ENCODE measurements at regions not wholly inside any gene's neighbourhood (a gene's known extent, or its start where the extent isn't known, plus 50 kb on each side); places are given as distances from the start of the nearest gene placed in this dataset.

DNA sequence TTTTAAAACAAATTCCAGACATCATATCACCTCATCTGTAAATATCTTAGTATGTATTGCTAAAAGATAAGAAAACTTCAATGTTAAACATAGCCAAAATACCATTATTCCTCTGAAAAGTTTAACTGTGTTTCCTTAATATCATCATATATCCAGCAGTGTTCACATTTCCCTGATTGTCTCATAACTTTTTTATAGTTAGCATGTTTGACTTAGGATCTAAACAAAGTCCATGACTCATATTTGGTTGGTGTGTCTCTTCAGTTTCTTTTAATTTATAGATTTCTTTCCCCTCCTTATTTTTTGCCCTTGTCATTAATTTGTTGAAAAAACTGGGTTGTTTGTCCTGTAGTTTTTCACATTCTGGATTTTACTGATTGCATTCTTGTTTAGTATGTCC is 163.0 kb downstream of the RPS12 start:
- DNase-seq: no peak

DNA sequence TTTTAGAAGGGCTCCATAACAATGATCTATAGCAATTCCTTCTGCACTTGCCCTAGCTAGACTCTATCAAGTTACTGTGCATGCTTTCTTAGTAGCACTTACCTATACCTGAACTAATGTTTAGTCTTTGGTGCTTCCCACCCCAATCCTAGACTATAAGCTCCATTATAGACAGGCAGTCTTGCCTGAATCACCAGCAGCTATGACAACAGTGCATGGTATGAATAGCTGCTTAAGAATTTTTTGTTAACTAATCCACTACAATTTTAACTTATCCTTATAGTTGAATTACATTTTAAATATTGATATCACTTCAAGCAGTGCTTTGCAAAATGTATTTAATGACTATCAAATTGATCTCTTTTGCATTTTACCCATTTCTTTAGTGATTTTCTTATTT is 164.3 kb downstream of the RPS12 start:
- DNase-seq: no peak

DNA sequence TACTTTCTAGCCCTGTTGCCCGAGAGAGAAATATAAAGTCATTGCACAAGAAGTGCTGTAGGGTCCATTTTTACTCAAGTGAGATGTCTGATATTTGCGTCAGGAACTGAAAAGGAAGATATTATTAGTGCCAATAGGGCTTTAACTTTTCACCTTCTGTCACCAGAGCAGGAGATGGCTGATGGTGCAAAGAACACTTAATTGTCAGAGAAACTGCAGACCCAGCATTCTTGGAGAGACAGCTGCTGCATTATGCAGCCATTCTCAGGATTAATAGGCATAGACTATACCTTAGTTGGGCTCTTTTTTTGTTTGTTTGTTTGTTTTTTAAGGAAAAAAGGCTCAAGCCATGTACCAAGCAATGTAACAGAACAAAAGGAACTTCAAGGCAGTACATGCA is 179.4 kb downstream of the RPS12 start:
- DNase-seq: no peak

- DNase-seq: no peak
Measured at GRCh38 chr6:132995009-132995408, 180.6 kb downstream of the RPS12 start.

DNA sequence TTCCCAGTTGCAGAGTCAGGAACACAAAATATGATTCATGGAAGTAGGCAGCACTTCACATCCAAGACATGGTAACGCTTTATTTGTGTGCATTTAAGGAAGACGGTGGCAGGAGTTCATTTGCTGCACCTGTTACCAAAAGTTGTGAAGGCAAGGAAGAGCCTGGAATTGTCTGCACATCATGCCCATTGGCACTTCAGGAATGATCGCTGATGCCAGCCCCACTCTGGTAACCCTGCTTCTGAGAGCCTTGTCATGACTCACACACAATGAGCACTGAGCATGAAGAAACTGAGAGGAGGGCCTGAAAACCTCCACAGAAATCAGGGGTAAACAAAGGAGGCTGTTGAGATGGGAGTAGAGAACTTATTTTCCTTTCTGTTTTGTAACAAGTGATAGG is 181.1 kb downstream of the RPS12 start:
- no peak for DNase-seq

GRCh38 chr6:132998418-132998817 is 184.0 kb downstream of the RPS12 start:
- no peak for DNase-seq

- DNase-seq: no peak
Measured at GRCh38 chr6:133001040-133001565, 186.7 kb downstream of the RPS12 start.

- no peak for DNase-seq
Measured at GRCh38 chr6:133004304-133004884, 190.0 kb downstream of the RPS12 start.

DNA sequence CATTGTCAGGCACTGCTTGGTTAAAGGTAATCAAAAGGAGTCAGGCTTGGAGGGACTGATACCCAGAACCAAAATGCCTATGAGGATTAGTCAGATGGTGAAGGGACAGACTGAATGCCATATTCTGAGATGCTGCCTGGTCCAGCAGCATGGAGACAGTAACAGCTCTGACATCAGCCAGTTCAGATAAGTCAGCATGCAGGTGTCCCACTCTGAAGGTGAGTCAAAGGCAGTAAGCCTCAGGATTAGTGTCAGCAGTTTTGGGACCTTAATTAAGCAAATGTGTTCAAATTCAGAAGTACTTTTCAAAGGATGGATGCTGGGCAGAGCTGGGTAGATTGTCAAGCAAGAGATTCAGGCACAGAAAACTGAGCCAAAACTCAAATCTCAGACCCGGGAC is 198.4 kb downstream of the RPS12 start:
- no peak for DNase-seq

DNA sequence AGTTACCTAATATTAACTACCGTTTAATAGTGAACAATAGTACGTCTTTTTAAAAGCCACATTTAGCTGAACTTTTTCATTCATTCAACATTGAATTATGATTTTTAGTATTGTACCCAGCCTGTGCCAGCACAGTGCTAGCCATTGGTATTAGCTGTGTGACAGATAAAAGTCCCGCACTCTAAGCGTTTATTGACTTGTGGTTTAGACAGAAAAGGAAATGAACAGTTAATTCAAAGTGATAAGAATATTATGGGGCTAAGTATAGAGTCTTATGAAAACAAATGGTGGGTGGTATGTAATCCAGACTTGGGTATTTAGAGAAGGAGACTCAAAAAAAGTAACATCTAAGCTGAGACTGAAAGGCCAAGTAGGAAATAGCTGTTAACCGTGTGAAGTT is 202.3 kb downstream of the RPS12 start:
- DNase-seq: no peak

GRCh38 chr6:133017581-133017980 is 203.2 kb downstream of the RPS12 start:
- no peak for DNase-seq

DNA sequence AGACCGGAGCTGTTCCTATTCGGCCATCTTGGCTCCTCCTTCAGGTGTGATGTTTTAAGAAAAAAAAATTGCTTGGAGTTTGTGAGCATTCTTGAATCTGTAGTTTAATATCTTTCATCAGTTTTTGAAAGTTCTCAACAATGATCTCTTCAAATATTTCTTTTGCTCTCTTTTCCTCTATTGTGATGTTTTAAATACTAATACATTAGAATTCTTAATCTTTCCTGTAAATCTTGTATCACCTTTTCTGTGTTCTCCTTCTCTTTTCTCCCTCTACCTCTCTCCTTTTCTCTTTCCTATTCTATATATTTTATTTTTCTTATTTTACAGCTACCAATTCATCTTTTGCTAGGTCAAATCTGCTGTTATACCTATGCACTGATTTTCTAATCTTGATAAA is 212.3 kb downstream of the RPS12 start:
- no peak for DNase-seq

GRCh38 chr6:133033263-133033662 is 207.9 kb upstream of the EYA4 start:
- no peak for DNase-seq

DNA sequence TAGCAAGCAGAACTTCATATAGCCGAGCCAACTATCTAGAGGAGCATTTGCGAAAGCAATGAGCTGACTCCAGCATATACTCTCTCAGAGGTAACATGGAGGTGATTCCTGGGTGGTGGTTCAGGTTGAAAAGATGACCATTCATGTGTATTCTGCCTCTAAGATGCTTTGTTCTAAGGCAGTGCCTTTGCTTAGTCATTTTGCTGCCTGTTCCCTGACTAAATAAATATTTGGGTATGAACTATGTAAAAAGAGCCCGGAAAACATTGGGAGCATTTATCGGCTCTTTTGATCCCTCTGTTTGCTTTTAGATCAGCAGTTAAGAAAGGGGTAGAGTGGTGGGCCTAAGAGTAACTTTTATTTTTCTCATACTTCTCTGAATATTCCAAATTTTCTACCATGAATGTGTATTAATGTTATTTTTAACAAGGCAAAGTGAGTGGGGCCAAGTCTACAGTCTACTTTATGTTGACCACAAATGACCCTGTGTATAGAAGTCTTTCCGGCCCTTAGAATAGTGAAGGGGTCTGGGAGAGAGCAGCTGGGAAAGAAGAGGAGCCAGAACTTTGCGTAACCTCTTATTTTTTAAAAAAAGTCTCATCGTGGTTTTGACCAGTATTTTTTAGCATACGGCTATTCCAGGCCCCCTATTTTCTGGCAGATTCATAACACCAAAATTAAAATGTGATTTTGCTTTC is 206.5 kb upstream of the EYA4 start:
- DNase-seq: no peak

GRCh38 chr6:133040094-133040802 is 200.9 kb upstream of the EYA4 start:
- DNase-seq: no peak

DNA sequence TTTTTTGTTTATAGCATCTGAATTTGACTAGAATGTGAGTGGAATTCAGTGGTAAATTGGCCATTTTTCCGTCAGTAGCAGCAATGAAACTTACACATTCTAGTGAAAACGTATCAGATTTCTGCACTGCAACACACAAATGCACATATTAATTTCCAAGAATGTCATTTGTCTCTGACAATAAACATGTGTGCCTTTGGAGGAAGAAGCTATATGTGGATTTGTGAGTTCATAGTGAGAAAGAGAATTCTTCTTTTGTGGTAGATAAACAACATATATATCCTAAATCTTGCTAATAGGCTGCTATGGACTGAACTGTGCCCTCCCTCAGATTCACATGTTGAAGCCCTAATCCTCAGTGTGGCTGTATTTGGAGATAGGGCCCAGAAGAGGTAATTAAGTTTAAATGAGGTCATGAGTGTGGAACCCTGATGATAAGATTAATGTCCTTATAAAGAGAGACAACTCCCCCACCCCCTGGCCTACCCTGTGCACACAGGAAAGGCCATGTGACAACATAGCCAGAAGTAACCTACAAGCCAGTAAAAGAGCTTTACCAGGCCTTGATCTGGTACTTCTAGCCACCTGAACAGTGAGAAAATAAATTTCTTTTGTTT is 200.2 kb upstream of the EYA4 start:
- DNase-seq: no peak

DNA sequence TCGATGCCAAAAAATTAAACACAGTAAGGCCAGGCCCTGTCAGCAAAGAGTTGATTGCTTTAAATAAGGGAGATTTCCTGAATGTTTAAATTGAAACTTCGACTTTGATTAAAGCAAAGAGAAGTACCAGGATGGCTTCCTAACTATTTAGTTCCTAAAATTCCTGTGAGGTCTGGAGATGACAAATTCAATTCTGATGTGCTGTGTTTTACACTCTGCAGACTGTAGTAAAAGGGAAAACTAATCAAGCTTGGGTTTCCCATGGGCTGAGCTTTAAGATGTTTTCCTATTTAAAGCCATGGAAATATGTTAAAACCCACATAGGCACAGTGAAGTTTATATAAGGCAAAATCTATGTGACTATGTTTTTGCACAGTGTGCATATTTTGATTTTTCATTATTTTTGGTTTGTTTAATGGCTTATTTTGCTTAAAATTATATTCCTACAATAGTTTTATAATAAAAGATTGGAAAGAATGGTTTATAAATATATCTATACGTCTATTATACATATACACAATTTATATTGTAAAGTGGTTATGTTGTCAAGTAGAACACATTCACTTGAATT is 198.5 kb upstream of the EYA4 start:
- DNase-seq: no peak

DNA sequence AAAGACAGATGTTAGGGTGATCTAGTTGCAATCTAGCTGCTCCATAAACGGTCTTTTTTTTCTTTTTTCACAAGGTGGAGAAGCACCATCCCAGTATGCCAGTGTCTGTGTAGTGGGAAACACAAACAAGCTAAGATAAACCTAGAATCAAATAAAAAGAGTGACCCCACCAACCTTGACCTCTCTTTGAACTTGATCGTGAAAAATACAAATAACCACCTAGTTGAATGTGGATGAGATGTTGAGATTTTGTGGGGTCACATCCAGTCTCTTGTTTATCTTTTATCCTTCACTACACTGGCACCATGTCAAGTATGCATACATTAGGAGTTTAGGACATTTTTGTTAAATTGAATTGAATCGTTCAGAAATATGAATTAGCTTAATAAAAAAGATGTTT is 194.6 kb upstream of the EYA4 start:
- DNase-seq: no peak

DNA sequence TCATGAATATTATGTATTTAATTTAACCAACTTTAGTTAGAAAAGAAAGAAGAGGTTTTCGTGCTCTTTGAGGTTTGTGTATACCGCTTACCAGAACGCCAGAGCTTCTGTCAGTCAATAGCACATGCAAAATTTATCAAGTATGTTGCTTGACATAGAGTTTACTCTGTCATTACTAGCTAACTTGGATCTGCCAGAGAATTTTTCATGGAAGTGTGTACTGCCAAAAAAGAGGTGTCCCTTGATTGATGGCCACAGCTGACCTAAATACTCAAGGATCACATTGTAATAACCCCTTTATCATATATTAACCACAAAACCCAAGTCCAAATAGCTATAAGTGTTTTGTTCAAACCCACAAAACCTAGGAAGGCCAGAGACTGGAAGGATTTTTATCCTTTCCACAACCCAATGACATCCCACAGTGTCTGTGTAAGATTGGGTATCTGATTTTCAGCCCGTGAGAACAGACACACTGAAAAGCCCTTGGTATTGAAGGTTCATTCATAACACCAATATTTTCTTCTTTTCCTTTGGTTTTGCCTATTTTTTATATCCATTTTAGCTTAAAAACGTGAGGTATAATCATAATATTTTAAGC is 194.0 kb upstream of the EYA4 start:
- no peak for DNase-seq

- DNase-seq: no peak
Measured at GRCh38 chr6:133047706-133048105, 193.5 kb upstream of the EYA4 start.

DNA sequence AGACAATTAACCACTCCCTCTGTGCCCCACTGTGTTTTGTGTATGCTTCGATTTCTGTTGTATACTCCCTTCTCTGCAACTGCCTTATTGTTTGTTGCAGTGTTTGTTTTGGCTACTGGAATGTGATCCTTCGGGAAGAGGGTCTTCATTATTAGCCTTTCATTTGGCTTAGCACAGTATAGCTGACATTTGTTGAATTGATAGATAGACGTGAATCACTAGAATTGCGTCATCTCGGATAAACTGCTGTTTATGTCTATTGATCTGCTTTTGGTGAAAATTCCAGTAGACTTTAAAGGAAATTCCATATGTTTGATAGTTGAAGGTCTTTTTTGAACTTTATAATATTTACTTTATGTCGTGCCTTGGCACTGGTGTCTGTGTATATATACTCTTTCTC is 189.9 kb upstream of the EYA4 start:
- no peak for DNase-seq

GRCh38 chr6:133052465-133052864 is 188.7 kb upstream of the EYA4 start:
- DNase-seq: no peak

DNA sequence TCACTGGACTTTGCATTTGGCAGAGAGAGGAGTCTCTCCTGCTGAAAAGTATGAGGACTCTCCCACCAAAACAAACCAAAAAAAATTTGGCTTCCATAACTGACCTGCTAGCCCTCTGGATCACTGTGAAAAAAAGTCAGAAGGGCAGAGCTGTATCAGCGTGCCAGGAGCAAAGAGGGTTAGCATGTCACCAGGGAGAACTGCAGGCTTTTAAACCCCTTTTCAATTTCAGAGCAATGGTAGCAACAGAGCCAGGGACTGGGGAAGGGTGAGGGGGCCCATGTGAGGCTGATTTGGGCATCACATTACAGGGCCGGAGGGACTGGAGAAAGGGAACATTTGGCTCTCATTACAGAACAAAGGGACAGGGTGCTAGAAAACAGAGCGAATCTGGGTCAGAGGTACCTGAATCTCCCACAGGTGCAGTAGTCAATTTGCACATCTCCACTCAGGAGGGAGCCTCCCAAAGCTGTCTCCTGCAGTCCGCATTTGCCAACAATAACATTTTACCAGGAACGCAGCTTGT is 185.7 kb upstream of the EYA4 start:
- no peak for DNase-seq

Data from activated naive CD4-positive, alpha-beta T cell treated with Interleukin-2 at 50 U/mL for 16 hours (primary cell).